ENCODE measurements at regions not wholly inside any gene's neighbourhood (a gene's known extent, or its start where the extent isn't known, plus 50 kb on each side); places are given as distances from the start of the nearest gene placed in this dataset.

DNA sequence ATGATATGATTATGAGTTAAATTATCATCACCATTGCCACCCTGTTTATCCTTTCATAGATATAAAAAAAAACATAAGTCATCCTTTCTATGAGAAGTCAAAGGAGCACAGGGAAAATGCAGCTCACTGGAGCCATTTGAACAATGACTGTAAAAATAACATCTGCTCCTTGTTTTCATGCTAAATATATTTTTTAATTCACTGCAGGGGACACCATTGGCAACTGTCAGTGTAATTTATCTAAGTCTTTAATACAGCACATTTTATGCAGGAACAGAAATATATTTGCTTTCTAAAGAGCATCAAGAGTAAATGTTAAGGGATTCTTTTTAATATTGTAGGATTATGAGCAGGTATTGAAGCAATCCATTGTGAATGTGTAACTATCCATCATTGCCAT lies 371.3 kb downstream of the ZBBX start:
- no peak for TF ChIP-seq CTCF (conservative IDR thresholded peaks at IDR 0.05)
- no peak for TF ChIP-seq ZFX (IDR thresholded peaks at IDR 0.05)

All from C4-2B (cell line).